Thymus (tissue), 11 donors: ENCODE measurements at regions not wholly inside any gene's neighbourhood (a gene's known extent, or its start where the extent isn't known, plus 50 kb on each side); places are given as distances from the start of the nearest gene placed in this dataset.
A peak's percentile ranks its signal among the peaks of the same experiment; 100 is the strongest.

Experiments used
- DNase-seq, 9 donors: peaks; one replicate each; pipeline ENCODE4 v3.0.0-alpha.2; 2013; ENCODE audit warnings: low spot score in 9 of 9, low read depth in 6 of 9, missing footprints in 1 of 9
- H3K27ac ChIP-seq, 2 donors: one replicate each; pipeline ENCODE4 v1.5.1; 2013; ENCODE audit warnings: control low read depth in 1 of 2, low read depth in 1 of 2, low read length in 1 of 2, mild to moderate bottlenecking in 1 of 2, moderate library complexity in 1 of 2
- H3K27me3 ChIP-seq, 2 donors: one replicate each; pipeline ENCODE4 v1.5.1; 2013; ENCODE audit warnings: low read length in 1 of 2; ENCODE audit not compliant: control insufficient read depth in 2 of 2, insufficient read depth in 1 of 2
- H3K36me3 ChIP-seq, 2 donors: one replicate each; pipeline ENCODE4 v1.5.1; 2013; ENCODE audit warnings: low read length in 1 of 2, mild to moderate bottlenecking in 1 of 2, moderate library complexity in 1 of 2; ENCODE audit not compliant: control insufficient read depth in 2 of 2, insufficient read depth in 2 of 2
- H3K4me1 ChIP-seq, 2 donors: one replicate each; pipeline ENCODE4 v1.5.1; 2013; ENCODE audit warnings: low read length in 2 of 2; ENCODE audit not compliant: control insufficient read depth in 2 of 2, insufficient read depth in 2 of 2
- H3K4me3 ChIP-seq, 2 donors: one replicate each; pipeline ENCODE4 v1.5.1; 2013; ENCODE audit warnings: low read length in 2 of 2, control low read depth in 1 of 2, mild to moderate bottlenecking in 1 of 2
- H3K9me3 ChIP-seq, 2 donors: one replicate each; pipeline ENCODE4 v1.5.1; 2013; ENCODE audit warnings: low read length in 1 of 2, mild to moderate bottlenecking in 1 of 2; ENCODE audit not compliant: control insufficient read depth in 2 of 2, insufficient read depth in 1 of 2
- WGBS: extraction: QIAGEN DNeasy Blood & Tissue Kit; methylation state at CpG from one replicate; pipeline ENCODE4 v1.1.7; 2013; 5-methylcytosine and 5-hydroxymethylcytosine counted together
- donor health status: healthy.

- Histone ChIP-seq H3K4me3 (no peak overlapping the region), H3K4me1 (no peaks in the 10 kb centered on the region), H3K9me3 (no peaks in the 10 kb centered on the region), H3K36me3 (no peaks in the 10 kb centered on the region), H3K27ac (no peak overlapping the region), H3K27me3 (no peaks in the 10 kb centered on the region)
- WGBS = 99% methylated on average over 1 of the region's 1 CpG
- DNase-seq = no peak
These were observed 109.5 kb downstream of the ADRA2A start for GRCh38 chr10:111186358-111186757.

DNA sequence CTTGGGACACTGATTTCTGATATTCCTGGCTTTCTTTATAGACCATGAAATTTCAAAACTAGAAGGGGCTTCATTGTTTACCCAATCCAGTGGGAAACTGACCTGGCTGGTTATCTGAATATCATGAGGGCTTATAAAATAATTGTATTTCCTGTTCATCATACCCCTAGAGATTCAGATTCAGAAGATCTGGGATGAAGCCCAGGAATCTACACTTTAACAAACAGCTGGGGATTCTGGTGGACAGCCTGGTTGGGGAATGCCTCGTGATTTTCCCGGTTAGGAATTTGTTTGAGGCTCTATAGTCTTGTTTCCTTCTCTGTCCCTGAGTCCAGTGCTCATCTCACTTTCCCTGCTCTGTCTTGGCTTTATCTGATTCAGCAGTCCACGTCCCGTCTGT is 110.3 kb downstream of the ADRA2A start:
- Histone ChIP-seq H3K4me3 (no peak overlapping the region), H3K27ac (no peak overlapping the region), H3K4me1 (no peaks in the 10 kb centered on the region), H3K9me3 (no peaks in the 10 kb centered on the region), H3K27me3 (no peaks in the 10 kb centered on the region), H3K36me3 (no peaks in the 10 kb centered on the region)
- 84% methylated on average over 4 of the region's 4 CpGs for WGBS
- DNase-seq = no peak

DNA sequence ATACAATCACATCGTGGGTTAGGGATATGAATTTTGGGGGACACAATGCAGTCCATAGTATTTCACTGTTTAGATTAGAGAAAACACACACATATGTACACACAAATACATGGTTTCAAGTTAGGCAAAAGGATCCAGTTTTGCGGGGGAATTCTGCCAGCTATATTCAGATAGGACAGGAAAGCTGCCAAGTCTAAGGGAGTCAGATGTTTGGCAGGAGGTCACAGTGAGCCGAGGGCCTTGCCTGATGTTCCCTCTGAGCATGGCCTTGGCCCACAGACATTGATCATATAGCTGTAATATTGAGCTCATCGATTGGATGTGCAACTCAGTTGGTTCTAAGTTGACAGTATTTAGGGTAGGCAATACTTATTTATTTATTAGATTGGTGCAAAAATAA is 122.8 kb downstream of the ADRA2A start:
- H3K36me3 ChIP-seq = no peaks in the 10 kb centered on the region
- no peaks in the 10 kb centered on the region for H3K9me3 ChIP-seq
- H3K4me1 ChIP-seq = no peaks in the 10 kb centered on the region
- H3K27me3 ChIP-seq = no peaks in the 10 kb centered on the region
- no peak overlapping the region for H3K27ac ChIP-seq
- 93% methylated on average over 4 of the region's 4 CpGs for WGBS
- DNase-seq = no peak
- H3K4me3 ChIP-seq = no peak overlapping the region

DNA sequence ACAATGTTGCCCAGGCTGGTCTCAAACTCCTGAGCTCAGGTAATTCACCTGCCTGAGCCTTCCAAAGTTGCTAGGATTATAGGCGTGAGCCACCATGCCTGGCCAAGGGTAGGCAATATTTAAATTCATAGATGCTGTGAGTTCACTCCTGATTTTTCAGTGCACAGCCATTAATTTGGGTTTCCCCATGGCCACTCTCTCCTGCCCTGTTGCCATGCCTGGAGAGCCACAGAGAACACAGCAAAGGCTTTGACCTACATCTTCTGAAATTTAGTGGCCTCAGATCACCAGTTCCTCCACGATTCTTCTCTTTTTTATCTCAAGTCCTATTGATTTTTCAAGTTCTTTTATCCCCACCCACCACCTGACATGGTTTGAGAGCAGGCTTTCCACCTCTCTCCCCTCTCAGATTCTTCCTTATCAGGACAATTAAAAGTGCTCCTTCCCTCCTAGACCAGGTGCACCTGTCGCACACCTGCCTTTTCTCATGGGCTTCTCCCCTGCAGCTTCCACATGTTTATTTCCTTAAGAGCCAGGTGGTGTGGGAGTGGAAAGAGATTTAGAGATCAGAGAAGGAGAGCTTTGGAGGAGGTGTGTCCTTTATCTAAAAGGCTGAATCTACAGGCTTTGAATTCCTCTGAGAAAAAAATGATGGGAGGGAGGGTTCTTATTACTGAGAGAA is 123.8 kb downstream of the ADRA2A start:
- no peak for DNase-seq
- no peaks in the 10 kb centered on the region for H3K9me3 ChIP-seq

GRCh38 chr10:111203615-111204014 is 126.8 kb downstream of the ADRA2A start:
- no peaks in the 10 kb centered on the region for H3K4me1 ChIP-seq
- no peaks in the 10 kb centered on the region for H3K27me3 ChIP-seq
- no peak overlapping the region for H3K4me3 ChIP-seq
- WGBS = 72% methylated on average over 2 of the region's 2 CpGs
- no peaks in the 10 kb centered on the region for H3K36me3 ChIP-seq
- H3K27ac ChIP-seq = no peak overlapping the region
- DNase-seq = no peak
- H3K9me3 ChIP-seq = no peaks in the 10 kb centered on the region

More for the DNA sequence above, 123.8 kb downstream of the ADRA2A start:
- Histone ChIP-seq H3K36me3 (no peaks in the 10 kb centered on the region), H3K4me3 (no peak overlapping the region), H3K4me1 (no peaks in the 10 kb centered on the region), H3K27me3 (no peaks in the 10 kb centered on the region), H3K27ac (no peak overlapping the region)
- 86% methylated on average over 3 of the region's 3 CpGs for WGBS

DNA sequence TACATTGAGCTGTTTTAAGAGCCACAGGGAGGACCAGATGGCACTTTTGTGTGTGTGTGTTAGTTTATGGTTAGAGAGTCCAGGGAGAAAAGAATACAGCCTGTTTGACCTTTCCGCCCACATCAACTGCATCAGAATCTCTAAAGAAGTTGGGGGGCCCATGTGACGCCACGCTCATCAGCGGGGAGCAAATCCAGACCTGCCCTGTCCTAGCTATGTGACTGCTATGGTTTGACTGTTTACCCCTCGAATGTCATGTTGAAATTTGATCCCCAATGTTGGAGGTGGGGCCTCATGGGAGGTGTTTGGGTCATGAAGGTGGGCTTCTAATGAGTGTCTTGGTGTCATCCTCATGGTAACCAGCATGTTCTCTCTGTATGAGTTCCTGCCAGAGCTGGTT is 128.0 kb downstream of the ADRA2A start:
- Histone ChIP-seq H3K36me3 (no peaks in the 10 kb centered on the region), H3K27me3 (no peaks in the 10 kb centered on the region), H3K27ac (no peak overlapping the region), H3K9me3 (no peaks in the 10 kb centered on the region), H3K4me3 (no peak overlapping the region), H3K4me1 (no peaks in the 10 kb centered on the region)
- WGBS = 68% methylated on average over 5 of the region's 5 CpGs
- DNase-seq = no peak

GRCh38 chr10:111206521-111206920 is 129.7 kb downstream of the ADRA2A start:
- no peak overlapping the region for H3K27ac ChIP-seq
- H3K4me3 ChIP-seq = no peak overlapping the region
- H3K9me3 ChIP-seq = no peaks in the 10 kb centered on the region
- H3K36me3 ChIP-seq = no peaks in the 10 kb centered on the region
- H3K27me3 ChIP-seq = no peaks in the 10 kb centered on the region
- DNase-seq = no peak
- H3K4me1 ChIP-seq = no peaks in the 10 kb centered on the region

- WGBS = 52% methylated on average over 5 of the region's 5 CpGs
- H3K4me1 ChIP-seq = no peaks in the 10 kb centered on the region
These were observed 130.7 kb downstream of the ADRA2A start for GRCh38 chr10:111207500-111207899.

DNA sequence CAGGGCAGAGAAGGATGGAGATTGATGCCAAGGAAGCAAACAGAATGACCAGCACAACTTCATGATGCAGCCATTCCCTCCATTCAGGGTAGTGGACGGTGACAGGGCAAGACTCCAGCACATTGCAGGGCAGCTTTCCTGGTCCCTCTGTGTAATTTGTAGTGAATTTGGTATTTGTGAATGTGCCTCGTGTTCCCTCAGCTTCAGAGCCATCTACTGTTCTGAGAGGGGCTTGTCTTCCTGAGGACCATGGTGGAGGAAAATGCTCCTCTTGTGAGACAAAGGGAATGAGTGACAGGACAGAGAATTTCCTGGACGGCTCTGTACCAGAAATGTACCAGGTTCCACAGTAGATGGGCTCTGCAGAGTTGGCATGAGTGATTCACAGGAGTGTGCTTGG is 132.1 kb downstream of the ADRA2A start:
- WGBS = 84% methylated on average over 3 of the region's 3 CpGs
- no peak overlapping the region for H3K27ac ChIP-seq
- H3K9me3 ChIP-seq = no peaks in the 10 kb centered on the region
- DNase-seq = no peak
- H3K36me3 ChIP-seq = no peaks in the 10 kb centered on the region
- no peaks in the 10 kb centered on the region for H3K4me1 ChIP-seq
- H3K27me3 ChIP-seq = no peaks in the 10 kb centered on the region
- H3K4me3 ChIP-seq = no peak overlapping the region

More at GRCh38 chr10:111207500-111207899, 130.7 kb downstream of the ADRA2A start:
- peak in 1 of 9 donors; percentile 4 for DNase-seq
- H3K27ac ChIP-seq = no peak overlapping the region
- H3K36me3 ChIP-seq = no peaks in the 10 kb centered on the region
- no peaks in the 10 kb centered on the region for H3K9me3 ChIP-seq
- no peaks in the 10 kb centered on the region for H3K27me3 ChIP-seq
- no peak overlapping the region for H3K4me3 ChIP-seq
